Suppressor macrophage (primary cell): ENCODE measurements at regions not wholly inside any gene's neighbourhood (a gene's known extent, or its start where the extent isn't known, plus 50 kb on each side); places are given as distances from the start of the nearest gene placed in this dataset.
A peak's percentile ranks its signal among the peaks of the same experiment; 100 is the strongest.
"Not testable (repeated sequence)": the region's sequence is repeated elsewhere in the genome, so short reads cannot be mapped to it uniquely, and the experiment has no call there.

Experiments used
- DNase-seq, 4 experiments: peaks; one replicate each; pipeline ENCODE4 v3.0.0-alpha.2; 2020 to 2022

GRCh38 chr1:222470252-222470805 is 77.6 kb downstream of the HHIPL2 start:
- DNase-seq, result not testable (repeated sequence)

- no peak for DNase-seq
Observed at GRCh38 chr1:222466150-222466865, 81.6 kb downstream of the HHIPL2 start.

- DNase-seq, result peak; percentile 98 to 99 (median 98)
Observed at GRCh38 chr1:222465211-222466041, 82.5 kb downstream of the HHIPL2 start.

- peak; percentile 82 to 92 (median 84) for DNase-seq
Observed at GRCh38 chr1:222464841-222465210, 83.1 kb downstream of the HHIPL2 start.

- DNase-seq, result no peak
Observed at GRCh38 chr1:222463059-222463730, 84.7 kb downstream of the HHIPL2 start.

GRCh38 chr1:222462601-222463000 is 85.3 kb downstream of the HHIPL2 start:
- DNase-seq, result no peak

GRCh38 chr1:222461941-222462340 is 86.0 kb downstream of the HHIPL2 start:
- DNase-seq, result no peak

GRCh38 chr1:222459652-222460051 is 88.3 kb downstream of the HHIPL2 start:
- DNase-seq, result no peak

- no peak for DNase-seq
Observed at GRCh38 chr1:222457513-222457912, 90.4 kb downstream of the HHIPL2 start.

- no peak for DNase-seq
Observed at GRCh38 chr1:222457084-222457483, 90.8 kb downstream of the HHIPL2 start.

GRCh38 chr1:222455188-222455879 is 92.6 kb downstream of the HHIPL2 start:
- DNase-seq, result peak; percentile 80 to 90 (median 88)

- DNase-seq, result no peak
Observed at GRCh38 chr1:222454782-222455181, 93.1 kb downstream of the HHIPL2 start.

GRCh38 chr1:222454186-222454585 is 93.7 kb downstream of the HHIPL2 start:
- no peak for DNase-seq

- DNase-seq, result no peak
Observed at GRCh38 chr1:222452031-222452430, 95.9 kb downstream of the HHIPL2 start.

- DNase-seq, result no peak
Observed at GRCh38 chr1:222443566-222443965, 104.3 kb downstream of the HHIPL2 start.

GRCh38 chr1:222441066-222441465 is 106.8 kb downstream of the HHIPL2 start:
- no peak for DNase-seq

GRCh38 chr1:222424826-222425225 is 123.1 kb downstream of the HHIPL2 start:
- no peak for DNase-seq

GRCh38 chr1:222421380-222421779 is 126.5 kb downstream of the HHIPL2 start:
- no peak for DNase-seq

GRCh38 chr1:222420633-222421032 is 127.3 kb downstream of the HHIPL2 start:
- DNase-seq, result peak in 2 of 4 experiments; percentile 4 to 6

- DNase-seq, result no peak
Observed at GRCh38 chr1:222418654-222419053, 129.2 kb downstream of the HHIPL2 start.

GRCh38 chr1:222417264-222417663 is 130.6 kb downstream of the HHIPL2 start:
- DNase-seq, result no peak

GRCh38 chr1:222416001-222416791 is 131.7 kb downstream of the HHIPL2 start:
- no peak for DNase-seq
